OCI-LY7 (cell line): ENCODE measurements at regions not wholly inside any gene's neighbourhood (a gene's known extent, or its start where the extent isn't known, plus 50 kb on each side); places are given as distances from the start of the nearest gene placed in this dataset.

Experiments
- BruUV-seq: library from RNA; stranded (reverse); fragments of 400-500 nt; replicated peaks from 2 replicates; lab custom pipeline; 2021; lab: Mats Ljungman, UMichigan
- CTCF ChIA-PET: fragments of 300-600 bp; sonication (Branson Sonifier 250); formaldehyde crosslinking; loops from one replicate; lab custom pipeline; 2022; ENCODE audit warnings: antibody characterized with exemption; ENCODE audit not compliant: unreplicated experiment; lab: Charles Lee
- POLR2A ChIA-PET: fragments of 300-600 bp; sonication (Branson Sonifier 250); formaldehyde crosslinking; loops from one replicate; lab custom pipeline; 2022; ENCODE audit warnings: antibody characterized with exemption; lab: Charles Lee
- DNase-seq: peaks from one replicate; pipeline ENCODE4 v3.0.0-alpha.2; 2015; ENCODE audit warnings: low spot score
- H2AFZ ChIP-seq: fragments of 200-600 bp; sonication (generic), shearing (Covaris generic); 2 replicates; pipeline ENCODE4 v1.6.1; 2014; ENCODE audit warnings: mild to moderate bottlenecking, antibody characterized with exemption, low read length, moderate library complexity
- H3K27ac ChIP-seq: fragments of 200-600 bp; sonication (generic); 2 replicates; pipeline ENCODE4 v1.5.1; 2014; ENCODE audit warnings: mixed run types, low read depth, mild to moderate bottlenecking, moderate library complexity, low read length, inconsistent platforms; ENCODE audit not compliant: poor library complexity, severe bottlenecking
- H3K36me3 ChIP-seq: fragments of 200-600 bp; sonication (generic); 2 replicates; pipeline ENCODE4 v1.6.1; 2014; ENCODE audit warnings: mild to moderate bottlenecking, antibody characterized with exemption, low read length, moderate library complexity, mixed read lengths; ENCODE audit not compliant: insufficient read depth
- H3K4me1 ChIP-seq: fragments of 200-600 bp; sonication (generic); 2 replicates; pipeline ENCODE4 v1.5.1; 2014; ENCODE audit warnings: mild to moderate bottlenecking, low read length; ENCODE audit not compliant: insufficient read depth, poor library complexity, severe bottlenecking
- H3K4me2 ChIP-seq: fragments of 200-600 bp; sonication (generic); 2 replicates; pipeline ENCODE4 v1.6.1; 2014; ENCODE audit warnings: mild to moderate bottlenecking, low read length
- H3K4me3 ChIP-seq: fragments of 200-600 bp; sonication (generic); 2 replicates; pipeline ENCODE4 v1.5.1; 2014; ENCODE audit warnings: mild to moderate bottlenecking, low read depth, low read length; ENCODE audit not compliant: poor library complexity, severe bottlenecking
- H3K79me2 ChIP-seq: fragments of 200-600 bp; sonication (generic); 2 replicates; pipeline ENCODE4 v1.6.1; 2016; ENCODE audit warnings: low read depth, mild to moderate bottlenecking, low read length, moderate library complexity, mixed read lengths; ENCODE audit not compliant: insufficient read depth
- H3K9me2 ChIP-seq: fragments of 200-600 bp; sonication (generic); 2 replicates; pipeline ENCODE4 v1.6.1; 2016; ENCODE audit warnings: mild to moderate bottlenecking, low read length, mixed read lengths; ENCODE audit not compliant: insufficient read depth
- H3K9me3 ChIP-seq: fragments of 200-600 bp; sonication (generic); 2 replicates; pipeline ENCODE4 v1.6.1; 2014; ENCODE audit warnings: mild to moderate bottlenecking, mixed run types, low read length, mixed read lengths
- H4K20me1 ChIP-seq: fragments of 200-600 bp; sonication (generic); 2 replicates; pipeline ENCODE4 v1.6.1; 2014; ENCODE audit warnings: mild to moderate bottlenecking, antibody characterized with exemption, low read length, moderate library complexity, mixed read lengths; ENCODE audit not compliant: insufficient read depth
- CTCF ChIP-seq: fragments of 200-600 bp; sonication (generic); conservative IDR thresholded peaks from 2 replicates; pipeline ENCODE4 v1.5.1; 2014; ENCODE audit warnings: mild to moderate bottlenecking, antibody characterized with exemption, low read length, moderate library complexity, mixed read lengths
- EZH2phosphoT487 ChIP-seq: fragments of 200-600 bp; sonication (generic); IDR thresholded peaks from 2 replicates; pipeline ENCODE4 v1.6.1; 2018; ENCODE audit warnings: low read depth, borderline replicate concordance, mild to moderate bottlenecking, mixed run types, antibody characterized with exemption, low read length, moderate library complexity, mixed read lengths
- intact Hi-C: fragments of 100-400 bp; cut with micrococcal nuclease; formaldehyde crosslinking; loops from one replicate; pipeline ENCODE4 v1.10.0; 2022; ENCODE audit not compliant: unreplicated experiment

DNA sequence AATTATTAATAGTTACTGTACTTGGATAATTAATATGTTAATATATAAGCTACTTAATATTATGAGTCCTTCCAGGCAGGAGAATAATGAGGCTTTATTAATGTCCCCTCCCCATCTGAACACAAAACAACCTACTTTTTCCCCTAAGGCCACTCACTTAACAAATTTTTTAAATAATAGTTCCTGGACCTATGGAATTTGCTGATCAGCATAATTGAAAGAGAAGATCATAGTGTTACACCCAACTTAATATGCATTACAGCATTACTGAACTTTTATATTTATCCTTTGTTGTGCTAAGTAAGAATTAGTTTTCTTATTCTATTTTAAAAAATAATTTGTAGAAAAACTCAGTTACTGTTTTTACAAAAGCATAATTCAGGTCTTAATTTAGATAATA lies 1537.7 kb upstream of the GOT2 start:
- H3K36me3 ChIP-seq, result no peaks in the 10 kb centered on the region
- H3K27ac ChIP-seq, result no peak overlapping the region
- ChIA-PET POLR2A (interaction anchor here (0.6 kb wide), 1 partner anchor 372 kb away, joined by 3 read pairs; no protein-coding TSS in a partner anchor), CTCF (no interaction called here)
- H2AFZ ChIP-seq, result no peak overlapping the region
- BruUV-seq, result no TSS peak
- no peak for DNase-seq
- intact Hi-C loops, result no loop called here
- H3K79me2 ChIP-seq, result no peaks in the 10 kb centered on the region
- no peaks in the 10 kb centered on the region for H3K9me2 ChIP-seq
- H3K4me3 ChIP-seq, result no peak overlapping the region
- H3K9me3 ChIP-seq, result no peaks in the 10 kb centered on the region
- TF ChIP-seq EZH2phosphoT487, result no peak
- no peak for TF ChIP-seq CTCF
- no peaks in the 10 kb centered on the region for H3K4me1 ChIP-seq
- no peak overlapping the region for H3K4me2 ChIP-seq
- H4K20me1 ChIP-seq, result no peaks in the 10 kb centered on the region

DNA sequence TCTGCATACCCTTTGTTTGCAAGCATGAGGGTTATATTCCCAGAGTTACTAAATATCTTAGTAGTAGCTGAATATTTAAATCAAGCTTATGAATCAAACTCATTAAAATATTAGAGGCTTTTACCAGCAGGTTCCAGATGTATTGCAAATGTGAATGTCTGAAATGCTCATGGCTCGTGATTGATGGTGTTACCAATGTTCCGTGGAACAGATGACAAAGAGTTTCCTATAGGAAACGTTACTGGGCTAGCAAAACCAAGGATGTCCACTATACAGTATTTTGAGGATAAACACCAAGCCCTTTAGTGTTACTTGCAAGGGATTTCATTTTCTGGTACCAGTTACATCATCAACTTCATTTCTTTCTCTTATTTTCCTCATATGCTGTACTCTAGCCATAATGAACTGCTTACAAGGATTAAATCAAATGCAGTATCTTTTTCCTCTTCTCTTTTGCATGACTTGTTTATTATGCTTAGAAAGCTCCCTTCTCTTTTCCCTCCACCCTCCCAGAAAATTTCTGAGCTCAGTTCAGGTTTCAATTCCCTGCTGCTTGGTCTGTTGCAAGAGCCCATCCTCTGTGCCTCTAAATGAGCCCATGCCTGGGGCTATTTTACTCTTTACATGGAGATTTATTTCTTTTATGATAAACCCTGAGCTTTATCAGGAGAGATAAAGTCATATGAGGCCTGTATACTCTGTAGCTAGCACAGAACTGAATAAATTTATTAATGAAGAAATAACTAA lies 1537.1 kb upstream of the GOT2 start:
- ChIA-PET POLR2A (interaction anchor here (0.6 kb wide), 2 partner anchors 372 to 769 kb away, joined by 3 read pairs; no protein-coding TSS in a partner anchor), CTCF (no interaction called here)
- DNase-seq, result no peak

More for the DNA sequence above, 1537.1 kb upstream of the GOT2 start:
- H3K36me3 ChIP-seq, result no peaks in the 10 kb centered on the region
- no peak overlapping the region for H3K27ac ChIP-seq
- no peaks in the 10 kb centered on the region for H3K9me3 ChIP-seq
- H3K9me2 ChIP-seq, result no peaks in the 10 kb centered on the region
- intact Hi-C loops, result no loop called here
- no peaks in the 10 kb centered on the region for H4K20me1 ChIP-seq
- TF ChIP-seq CTCF (no peak), EZH2phosphoT487 (no peak)
- H3K4me3 ChIP-seq, result no peak overlapping the region
- no peaks in the 10 kb centered on the region for H3K79me2 ChIP-seq
- BruUV-seq, result no TSS peak
- no peaks in the 10 kb centered on the region for H3K4me1 ChIP-seq
- H3K4me2 ChIP-seq, result no peak overlapping the region
- no peak overlapping the region for H2AFZ ChIP-seq
